PC-3 (cell line): ENCODE measurements at regions not wholly inside any gene's neighbourhood (a gene's known extent, or its start where the extent isn't known, plus 50 kb on each side); places are given as distances from the start of the nearest gene placed in this dataset.

Experiments used
- ATAC-seq: fragments of 200-7000 bp; cut with Tn5 transposase; 2 replicates; pipeline ENCODE4 v1.9.1; 2020; ENCODE audit warnings: mild to moderate bottlenecking, moderate library complexity
- BruUV-seq: library from RNA; stranded (reverse); fragments of 400-500 nt; replicated peaks from 2 replicates; lab custom pipeline; 2021; lab: Mats Ljungman, UMichigan
- CTCF ChIA-PET: fragments of 300-600 bp; sonication (Branson Sonifier 250); formaldehyde crosslinking; loops from one replicate; lab custom pipeline; 2022; ENCODE audit warnings: antibody characterized with exemption; lab: Charles Lee
- POLR2A ChIA-PET: fragments of 300-600 bp; sonication (Branson Sonifier 250); formaldehyde crosslinking; loops from one replicate; lab custom pipeline; 2022; ENCODE audit warnings: antibody characterized with exemption; ENCODE audit not compliant: unreplicated experiment; lab: Charles Lee
- DNase-seq: peaks from one replicate; pipeline ENCODE4 v3.0.0-alpha.2; 2015
- H2AFZ ChIP-seq: fragments of 300-600 bp; sonication (generic); 2 replicates; pipeline ENCODE4 v1.6.0; 2016; ENCODE audit warnings: antibody characterized with exemption, low read length
- H3F3A ChIP-seq: fragments of 300-600 bp; sonication (generic); one replicate; pipeline ENCODE4 v1.6.0; 2017; ENCODE audit warnings: antibody characterized with exemption, low read length, control low read depth, mild to moderate bottlenecking; ENCODE audit not compliant: unreplicated experiment
- H3K27ac ChIP-seq: fragments of 300-600 bp; sonication (generic); 2 replicates; pipeline ENCODE4 v1.5.1; 2016; ENCODE audit warnings: mild to moderate bottlenecking, low read length
- H3K27me3 ChIP-seq: fragments of 300-600 bp; sonication (generic); 2 replicates; pipeline ENCODE4 v1.6.1; 2016; ENCODE audit warnings: low read length, mixed read lengths
- H3K36me3 ChIP-seq: fragments of 300-600 bp; sonication (generic); 2 replicates; pipeline ENCODE4 v1.6.1; 2016; ENCODE audit warnings: low read depth, mixed run types, low read length, mixed read lengths
- H3K4me1 ChIP-seq: fragments of 300-600 bp; sonication (generic); 2 replicates; pipeline ENCODE4 v1.5.1; 2016; ENCODE audit warnings: low read length; ENCODE audit not compliant: insufficient read depth
- H3K4me2 ChIP-seq: fragments of 300-600 bp; sonication (generic); 2 replicates; pipeline ENCODE4 v1.6.0; 2016; ENCODE audit warnings: low read length
- H3K4me3 ChIP-seq: fragments of 300-600 bp; sonication (generic); 2 replicates; pipeline ENCODE4 v1.5.1; 2016; ENCODE audit warnings: mild to moderate bottlenecking, low read length, mixed read lengths
- H3K79me2 ChIP-seq: fragments of 300-600 bp; sonication (generic); 2 replicates; pipeline ENCODE4 v1.6.1; 2017; ENCODE audit warnings: low read length, mixed read lengths
- H3K9ac ChIP-seq: fragments of 300-600 bp; sonication (generic); 2 replicates; pipeline ENCODE4 v1.6.0; 2016; ENCODE audit warnings: mild to moderate bottlenecking, low read length
- H3K9me2 ChIP-seq: fragments of 300-600 bp; sonication (generic); replicated peaks from 2 replicates; pipeline ENCODE4 v1.6.1; 2016; ENCODE audit warnings: mixed run types, low read length, mixed read lengths
- H3K9me3 ChIP-seq: fragments of 300-600 bp; sonication (generic); 2 replicates; pipeline ENCODE4 v1.6.1; 2016; ENCODE audit warnings: low read length, mixed read lengths
- H4K20me1 ChIP-seq: fragments of 300-600 bp; sonication (generic); 2 replicates; pipeline ENCODE4 v1.6.1; 2016; ENCODE audit warnings: low read length, mixed read lengths
- EZH2 ChIP-seq: fragments of 300-600 bp; sonication (generic); IDR thresholded peaks from one replicate; pipeline ENCODE4 v1.6.1; 2017; ENCODE audit warnings: antibody characterized with exemption, mild to moderate bottlenecking, low read length; ENCODE audit not compliant: unreplicated experiment
- EZH2phosphoT487 ChIP-seq: fragments of 300-600 bp; sonication (generic); IDR thresholded peaks from 2 replicates; pipeline ENCODE4 v1.6.1; 2018; ENCODE audit warnings: mild to moderate bottlenecking, antibody characterized with exemption, low read length, borderline replicate concordance
- intact Hi-C: fragments of 100-400 bp; cut with micrococcal nuclease; formaldehyde crosslinking; loops from 2 replicates; pipeline ENCODE4 v1.9.0; 2023
- TF ChIP-seq, protein P1 (sequence below): fragments of 300-600 bp; sonication (generic); conservative IDR thresholded peaks from 2 replicates; pipeline ENCODE4 v1.5.1; 2017; ENCODE audit warnings: antibody characterized with exemption, low read depth, mild to moderate bottlenecking, low read length

DNA sequence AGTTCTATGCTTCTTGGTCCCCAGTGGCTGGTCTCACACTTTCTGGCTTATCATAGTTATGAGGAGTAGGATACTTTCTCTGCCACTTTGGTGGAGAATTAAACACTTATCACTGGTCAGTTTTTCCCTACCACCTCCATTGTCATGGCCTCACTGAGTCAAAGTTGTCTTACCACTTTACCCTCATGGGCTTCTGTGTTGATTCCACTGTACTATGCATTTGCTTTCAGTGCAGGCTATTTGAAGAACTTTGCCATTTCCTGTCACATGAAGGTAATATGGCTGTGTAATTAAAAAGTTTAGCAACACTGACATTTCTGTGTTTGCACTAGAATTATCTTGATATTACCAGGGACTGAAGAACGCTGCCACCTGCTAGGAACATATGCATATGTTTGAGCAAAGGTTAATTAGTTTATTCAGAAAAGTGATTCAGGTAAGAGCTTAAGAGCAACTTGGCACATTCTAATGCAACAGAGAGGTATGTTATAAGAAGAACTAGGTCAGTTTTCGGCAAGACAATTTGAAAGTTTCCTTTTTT lies 377.3 kb downstream of the PDCD6IP start:
- Histone ChIP-seq H2AFZ (no peak overlapping the region), H3K9me3 (no peaks in the 10 kb centered on the region), H3K27ac (no peak overlapping the region), H3K36me3 (no peaks in the 10 kb centered on the region), H3K9ac (no peak overlapping the region), H3F3A (no peaks in the 10 kb centered on the region), H3K4me3 (no peak overlapping the region), H4K20me1 (no peaks in the 10 kb centered on the region), H3K79me2 (no peaks in the 10 kb centered on the region), H3K4me1 (no peaks in the 10 kb centered on the region), H3K4me2 (no peak overlapping the region), H3K27me3 (peaks cover under 1% of the 10 kb centered on the region; the same call in 1 of the 2 replicates), H3K9me2 (no peaks in the 10 kb centered on the region)
- intact Hi-C loops = no loop called here
- POLR2A ChIA-PET = no interaction called here
- no TSS peak for BruUV-seq
- ATAC-seq (no peak), DNase-seq (no peak)
- TF ChIP-seq EZH2phosphoT487 = no peak
- TF ChIP-seq, protein P1, sequence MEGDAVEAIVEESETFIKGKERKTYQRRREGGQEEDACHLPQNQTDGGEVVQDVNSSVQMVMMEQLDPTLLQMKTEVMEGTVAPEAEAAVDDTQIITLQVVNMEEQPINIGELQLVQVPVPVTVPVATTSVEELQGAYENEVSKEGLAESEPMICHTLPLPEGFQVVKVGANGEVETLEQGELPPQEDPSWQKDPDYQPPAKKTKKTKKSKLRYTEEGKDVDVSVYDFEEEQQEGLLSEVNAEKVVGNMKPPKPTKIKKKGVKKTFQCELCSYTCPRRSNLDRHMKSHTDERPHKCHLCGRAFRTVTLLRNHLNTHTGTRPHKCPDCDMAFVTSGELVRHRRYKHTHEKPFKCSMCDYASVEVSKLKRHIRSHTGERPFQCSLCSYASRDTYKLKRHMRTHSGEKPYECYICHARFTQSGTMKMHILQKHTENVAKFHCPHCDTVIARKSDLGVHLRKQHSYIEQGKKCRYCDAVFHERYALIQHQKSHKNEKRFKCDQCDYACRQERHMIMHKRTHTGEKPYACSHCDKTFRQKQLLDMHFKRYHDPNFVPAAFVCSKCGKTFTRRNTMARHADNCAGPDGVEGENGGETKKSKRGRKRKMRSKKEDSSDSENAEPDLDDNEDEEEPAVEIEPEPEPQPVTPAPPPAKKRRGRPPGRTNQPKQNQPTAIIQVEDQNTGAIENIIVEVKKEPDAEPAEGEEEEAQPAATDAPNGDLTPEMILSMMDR = no peak
- TF ChIP-seq EZH2 = no peak
- CTCF ChIA-PET = no interaction called here

DNA sequence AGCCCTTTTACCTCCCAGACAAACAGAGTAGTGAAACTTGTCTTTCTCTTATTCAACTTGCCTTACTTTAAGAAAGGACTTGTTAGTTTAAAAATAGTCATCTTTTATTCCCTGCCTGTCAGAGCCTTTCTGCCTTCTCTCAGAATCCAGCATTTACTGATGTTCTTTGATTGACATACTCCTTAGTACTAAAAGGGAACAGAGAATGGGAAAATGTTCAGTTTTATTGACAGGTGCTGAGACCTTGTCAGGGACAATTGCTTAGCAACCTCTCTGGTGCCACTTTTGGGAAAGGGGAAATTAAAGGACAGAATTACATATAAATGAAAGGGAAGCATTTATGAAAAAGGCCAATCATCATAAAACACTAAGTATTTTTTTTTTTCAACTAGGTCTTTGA lies 378.3 kb downstream of the PDCD6IP start:
- no peak overlapping the region for H3K9ac ChIP-seq
- H3K4me1 ChIP-seq = no peaks in the 10 kb centered on the region
- no peaks in the 10 kb centered on the region for H3K79me2 ChIP-seq
- no peaks in the 10 kb centered on the region for H3F3A ChIP-seq
- no peaks in the 10 kb centered on the region for H3K27me3 ChIP-seq
- no peaks in the 10 kb centered on the region for H4K20me1 ChIP-seq
- ChIA-PET CTCF (no interaction called here), POLR2A (no interaction called here)
- no peak overlapping the region for H3K27ac ChIP-seq
- H3K9me3 ChIP-seq = no peaks in the 10 kb centered on the region
- H3K4me2 ChIP-seq = no peak overlapping the region
- no peaks in the 10 kb centered on the region for H3K9me2 ChIP-seq
- no peaks in the 10 kb centered on the region for H3K36me3 ChIP-seq
- DNase-seq (no peak), ATAC-seq (no peak)
- intact Hi-C loops = no loop called here
- no TSS peak for BruUV-seq
- TF ChIP-seq EZH2phosphoT487 (no peak), EZH2 (no peak)
- TF ChIP-seq, protein P1 = no peak
- no peak overlapping the region for H2AFZ ChIP-seq
- no peak overlapping the region for H3K4me3 ChIP-seq

DNA sequence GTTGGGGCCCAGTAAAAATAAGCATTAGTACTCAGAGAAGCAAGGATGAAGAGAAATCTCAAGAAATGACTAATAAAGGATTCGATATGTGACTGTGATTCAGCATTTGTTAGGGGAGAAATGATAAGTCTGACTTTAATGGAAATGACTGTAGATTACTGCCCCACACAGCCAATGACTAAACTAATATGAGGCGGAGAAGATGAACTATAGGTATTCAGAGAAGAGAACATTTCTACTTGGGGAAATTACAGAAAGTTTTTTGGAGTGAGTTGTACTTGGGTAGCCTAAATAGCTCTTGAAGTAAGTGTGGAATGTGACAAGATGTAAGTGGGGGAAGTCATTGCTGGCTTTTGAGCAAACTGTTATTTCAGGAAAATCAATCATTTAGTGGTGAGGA lies 380.0 kb downstream of the PDCD6IP start:
- Histone ChIP-seq H3K27me3 (no peaks in the 10 kb centered on the region), H3K4me3 (no peak overlapping the region), H3K27ac (no peak overlapping the region), H3K9me2 (no peaks in the 10 kb centered on the region), H3K4me2 (no peak overlapping the region), H3K79me2 (no peaks in the 10 kb centered on the region), H3K4me1 (peaks cover 4% of the 10 kb centered on the region; the same call in 1 of the 2 replicates), H2AFZ (no peak overlapping the region), H4K20me1 (no peaks in the 10 kb centered on the region), H3F3A (no peaks in the 10 kb centered on the region), H3K36me3 (no peaks in the 10 kb centered on the region), H3K9me3 (no peaks in the 10 kb centered on the region), H3K9ac (no peak overlapping the region)
- ChIA-PET POLR2A (no interaction called here), CTCF (no interaction called here)
- intact Hi-C loops = no loop called here
- DNase-seq = no peak
- TF ChIP-seq EZH2phosphoT487 = no peak
- TF ChIP-seq, protein P1 = no peak
- no peak for TF ChIP-seq EZH2
- no TSS peak for BruUV-seq
- ATAC-seq = no peak
